ENCODE measurements at regions not wholly inside any gene's neighbourhood (a gene's known extent, or its start where the extent isn't known, plus 50 kb on each side); places are given as distances from the start of the nearest gene placed in this dataset.
"Not testable (repeated sequence)": the region's sequence is repeated elsewhere in the genome, so short reads cannot be mapped to it uniquely, and the experiment has no call there.

GRCh38 chr11:14588681-14589080, 54.9 kb upstream of the PDE3B start:
- POLR2A ChIA-PET = no interaction called here

GRCh38 chr11:14589421-14589820, 54.2 kb upstream of the PDE3B start:
- ChIA-PET CTCF (no interaction called here), POLR2A (no interaction called here)
- H3K36me3 ChIP-seq (ENCODE audit: control insufficient read depth, insufficient read depth, low read length) = no peaks in the 10 kb centered on the region
- no peak for TF ChIP-seq CTCF (IDR thresholded peaks at IDR 0.05; ENCODE audit: insufficient read depth, low read depth, low read length)
- no peaks in the 10 kb centered on the region for H3K27me3 ChIP-seq (ENCODE audit: control insufficient read depth, insufficient read depth, low read length)
- no peak overlapping the region for H3K4me3 ChIP-seq (ENCODE audit: low read depth, low read length)
- DNase-seq (ENCODE audit: low read depth) = no peak

More at GRCh38 chr11:14588681-14589080, 54.9 kb upstream of the PDE3B start:
- H3K4me3 ChIP-seq (ENCODE audit: low read depth, low read length) = no peak overlapping the region
- TF ChIP-seq CTCF (IDR thresholded peaks at IDR 0.05; ENCODE audit: insufficient read depth, low read depth, low read length) = no peak
- no peaks in the 10 kb centered on the region for H3K36me3 ChIP-seq (ENCODE audit: control insufficient read depth, insufficient read depth, low read length)
- CTCF ChIA-PET = no interaction called here
- no peaks in the 10 kb centered on the region for H3K27me3 ChIP-seq (ENCODE audit: control insufficient read depth, insufficient read depth, low read length)
- no peak for DNase-seq (ENCODE audit: low read depth)

GRCh38 chr11:14591046-14591445, 52.6 kb upstream of the PDE3B start:
- H3K4me3 ChIP-seq (ENCODE audit: low read depth, low read length); CTCF ChIA-PET; H3K27me3 ChIP-seq (ENCODE audit: control insufficient read depth, insufficient read depth, low read length); DNase-seq (ENCODE audit: low read depth); POLR2A ChIA-PET; H3K36me3 ChIP-seq (ENCODE audit: control insufficient read depth, insufficient read depth, low read length): not testable (repeated sequence)

- ChIA-PET CTCF (no interaction called here), POLR2A (no interaction called here)
- no peak for DNase-seq (ENCODE audit: low read depth)
- H3K27me3 ChIP-seq (ENCODE audit: control insufficient read depth, insufficient read depth, low read length) = no peaks in the 10 kb centered on the region
- TF ChIP-seq CTCF (IDR thresholded peaks at IDR 0.05; ENCODE audit: insufficient read depth, low read depth, low read length) = no peak
- no peaks in the 10 kb centered on the region for H3K36me3 ChIP-seq (ENCODE audit: control insufficient read depth, insufficient read depth, low read length)
- H3K4me3 ChIP-seq (ENCODE audit: low read depth, low read length) = no peak overlapping the region
These were observed 49.9 kb upstream of the PDE3B start for GRCh38 chr11:14593671-14594070.

All from BJ (cell line).